OCI-LY3 (cell line): ENCODE measurements at regions not wholly inside any gene's neighbourhood (a gene's known extent, or its start where the extent isn't known, plus 50 kb on each side); places are given as distances from the start of the nearest gene placed in this dataset.

ENCODE experiments used
- H2AFZ ChIP-seq: fragments of 200-600, 300-600 bp; shearing (Covaris generic); 2 replicates; pipeline ENCODE4 v1.6.0; 2014; ENCODE audit warnings: antibody characterized with exemption, low read depth, low read length
- H3K27ac ChIP-seq: fragments of 200-600, 300-600 bp; sonication (generic); 2 replicates; pipeline ENCODE4 v1.5.1; 2014; ENCODE audit warnings: mild to moderate bottlenecking, low read length, moderate library complexity, mixed read lengths
- H3K27me3 ChIP-seq: fragments of 200-600, 300-600 bp; sonication (generic); 2 replicates; pipeline ENCODE4 v1.6.1; 2014; ENCODE audit warnings: low read depth, low read length, mixed read lengths
- H3K36me3 ChIP-seq: fragments of 200-600, 300-600 bp; sonication (generic); replicated peaks from 2 replicates; pipeline ENCODE3; 2014; ENCODE audit warnings: low read depth, low read length, mixed read lengths
- H3K4me1 ChIP-seq: fragments of 300-600, 200-600 bp; sonication (generic); 2 replicates; pipeline ENCODE4 v1.6.1; 2014; ENCODE audit warnings: low read length, mixed read lengths
- H3K4me2 ChIP-seq: fragments of 200-600, 300-600 bp; sonication (generic); 2 replicates; pipeline ENCODE4 v1.6.1; 2014; ENCODE audit warnings: low read length, mixed read lengths
- H3K4me3 ChIP-seq: fragments of 300-600, 200-600 bp; sonication (generic); 2 replicates; pipeline ENCODE4 v1.5.1; 2014; ENCODE audit warnings: antibody characterized with exemption, mild to moderate bottlenecking, low read length, moderate library complexity
- H3K79me2 ChIP-seq: fragments of 300-600, 200-600 bp; shearing (Covaris generic); 2 replicates; pipeline ENCODE4 v1.6.1; 2014; ENCODE audit warnings: mild to moderate bottlenecking, low read length, mixed read lengths
- H3K9ac ChIP-seq: fragments of 300-600, 200-600 bp; shearing (Covaris generic); 2 replicates; pipeline ENCODE4 v1.6.0; 2014; ENCODE audit warnings: mild to moderate bottlenecking, low read length, moderate library complexity
- H3K9me3 ChIP-seq: fragments of 200-600, 300-600 bp; shearing (Covaris generic); 2 replicates; pipeline ENCODE4 v1.6.1; 2014; ENCODE audit warnings: low read length, mixed read lengths; ENCODE audit not compliant: insufficient read depth
- H4K20me1 ChIP-seq: fragments of 200-600, 300-600 bp; sonication (generic); 2 replicates; pipeline ENCODE4 v1.6.1; 2016; ENCODE audit warnings: low read length, mixed read lengths; ENCODE audit not compliant: insufficient read depth
- CTCF ChIP-seq: fragments of 200-600, 300-600 bp; sonication (generic); IDR thresholded peaks from 2 replicates; pipeline ENCODE4 v1.5.1; 2014; ENCODE audit warnings: antibody characterized with exemption, low read length, low read depth
- EZH2phosphoT487 ChIP-seq: fragments of 200-600 bp; shearing (Covaris generic); IDR thresholded peaks from 2 replicates; pipeline ENCODE4 v1.6.1; 2018; ENCODE audit warnings: antibody characterized with exemption, mixed run types, low read depth

GRCh38 chr5:163373436-163374084 is 63.8 kb upstream of the CCNG1 start:
- TF ChIP-seq EZH2phosphoT487: no peak
- no peak for TF ChIP-seq CTCF
- Histone ChIP-seq H3K9ac (no peak overlapping the region), H4K20me1 (no peaks in the 10 kb centered on the region), H3K27ac (no peak overlapping the region), H3K4me2 (no peak overlapping the region), H3K79me2 (no peaks in the 10 kb centered on the region), H3K9me3 (no peaks in the 10 kb centered on the region), H2AFZ (no peak overlapping the region), H3K4me1 (no peaks in the 10 kb centered on the region), H3K27me3 (no peaks in the 10 kb centered on the region), H3K36me3 (no peaks in the 10 kb centered on the region), H3K4me3 (no peak overlapping the region)

- Histone ChIP-seq H3K4me2 (no peak overlapping the region), H4K20me1 (no peaks in the 10 kb centered on the region), H3K4me1 (no peaks in the 10 kb centered on the region), H3K36me3 (no peaks in the 10 kb centered on the region), H2AFZ (no peak overlapping the region), H3K27me3 (no peaks in the 10 kb centered on the region), H3K9ac (no peak overlapping the region), H3K4me3 (no peak overlapping the region), H3K27ac (no peak overlapping the region), H3K79me2 (no peaks in the 10 kb centered on the region), H3K9me3 (no peaks in the 10 kb centered on the region)
- TF ChIP-seq EZH2phosphoT487 (no peak), CTCF (no peak)
These were observed 59.4 kb upstream of the CCNG1 start for GRCh38 chr5:163377982-163378381.

- Histone ChIP-seq H4K20me1 (no peaks in the 10 kb centered on the region), H3K9me3 (no peaks in the 10 kb centered on the region), H3K4me3 (no peak overlapping the region), H3K27ac (no peak overlapping the region), H3K4me1 (no peaks in the 10 kb centered on the region), H3K9ac (no peak overlapping the region), H3K79me2 (no peaks in the 10 kb centered on the region), H3K36me3 (no peaks in the 10 kb centered on the region), H2AFZ (no peak overlapping the region), H3K27me3 (no peaks in the 10 kb centered on the region), H3K4me2 (no peak overlapping the region)
- TF ChIP-seq CTCF (no peak), EZH2phosphoT487 (no peak)
These were observed 57.9 kb upstream of the CCNG1 start for GRCh38 chr5:163379298-163380155.

GRCh38 chr5:163381832-163382231 is 55.6 kb upstream of the CCNG1 start:
- Histone ChIP-seq H3K9ac (no peak overlapping the region), H3K4me1 (peaks cover 5% of the 10 kb centered on the region; the same call in 1 of the 2 replicates), H3K27me3 (no peaks in the 10 kb centered on the region), H3K27ac (no peak overlapping the region), H3K36me3 (no peaks in the 10 kb centered on the region), H3K9me3 (no peaks in the 10 kb centered on the region), H3K4me3 (no peak overlapping the region), H4K20me1 (no peaks in the 10 kb centered on the region), H3K4me2 (no peak overlapping the region), H2AFZ (no peak overlapping the region), H3K79me2 (no peaks in the 10 kb centered on the region)
- TF ChIP-seq CTCF (no peak), EZH2phosphoT487 (no peak)
